SHP77 (cell line): ENCODE measurements at regions not wholly inside any gene's neighbourhood (a gene's known extent, or its start where the extent isn't known, plus 50 kb on each side); places are given as distances from the start of the nearest gene placed in this dataset.
"Not testable (repeated sequence)": the region's sequence is repeated elsewhere in the genome, so short reads cannot be mapped to it uniquely, and the experiment has no call there.

Experiments used
- DNase-seq, 2 experiments: peaks; one replicate each; lab custom pipeline; 2025; lab: John Stamatoyannopoulos, UW

- no peak for DNase-seq
Observed at GRCh38 chr1:43108080-43108479, 64.0 kb downstream of the EBNA1BP2 start.

DNA sequence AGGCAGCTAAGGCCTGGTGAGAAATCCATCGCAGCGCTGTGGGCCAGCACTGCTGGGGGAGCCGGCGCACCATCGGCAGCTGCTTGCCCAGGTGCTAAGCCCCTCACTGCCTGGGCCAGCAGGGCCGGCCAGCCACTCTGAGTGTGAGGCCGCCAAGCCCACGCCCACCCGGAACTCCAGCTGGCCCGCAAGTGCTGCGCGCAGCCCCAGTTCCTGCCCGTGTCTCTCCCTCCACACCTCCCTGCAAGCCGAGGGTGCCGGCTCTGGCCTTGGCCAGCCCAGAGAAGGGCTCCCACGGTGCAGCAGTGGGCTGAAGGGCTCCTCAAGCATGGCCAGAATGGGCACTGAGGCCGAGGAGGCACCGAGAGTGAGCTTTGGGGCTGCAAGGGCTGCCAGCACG is 64.4 kb downstream of the EBNA1BP2 start:
- DNase-seq: no peak

DNA sequence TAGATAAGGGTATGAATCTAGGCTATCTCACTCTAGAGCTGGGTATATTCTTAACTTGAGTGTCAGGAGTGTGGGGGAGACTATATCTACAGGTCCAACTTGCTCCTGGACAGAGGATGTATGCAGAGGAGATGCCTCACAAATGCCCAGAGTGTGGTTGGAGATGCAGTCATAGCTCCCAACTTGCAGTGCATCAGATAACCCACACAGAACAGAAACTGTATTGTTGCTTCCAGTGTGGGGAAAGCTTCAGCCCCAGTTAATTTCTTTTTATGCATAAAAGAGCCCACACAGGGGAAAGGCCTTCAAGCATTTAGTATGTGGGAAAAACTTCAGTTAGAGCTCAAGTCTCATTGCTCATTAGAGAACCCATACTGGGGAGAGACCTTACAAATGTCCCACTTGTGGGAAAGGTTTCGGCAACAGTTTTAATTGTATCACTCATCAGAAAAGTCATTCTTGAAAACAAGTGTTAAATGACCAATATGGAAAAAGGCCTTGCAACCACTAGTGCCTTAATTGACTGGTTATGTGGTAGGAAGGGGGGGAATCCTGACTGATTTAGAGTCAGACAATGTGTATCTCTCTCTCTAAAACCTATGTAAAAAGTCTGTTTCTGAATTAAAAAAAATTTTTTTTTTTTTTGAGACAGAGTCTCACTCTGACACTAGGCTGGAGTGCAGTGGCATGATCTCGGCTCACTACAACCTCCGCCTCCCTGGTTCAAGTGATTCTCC is 67.9 kb downstream of the EBNA1BP2 start:
- DNase-seq: no peak

DNA sequence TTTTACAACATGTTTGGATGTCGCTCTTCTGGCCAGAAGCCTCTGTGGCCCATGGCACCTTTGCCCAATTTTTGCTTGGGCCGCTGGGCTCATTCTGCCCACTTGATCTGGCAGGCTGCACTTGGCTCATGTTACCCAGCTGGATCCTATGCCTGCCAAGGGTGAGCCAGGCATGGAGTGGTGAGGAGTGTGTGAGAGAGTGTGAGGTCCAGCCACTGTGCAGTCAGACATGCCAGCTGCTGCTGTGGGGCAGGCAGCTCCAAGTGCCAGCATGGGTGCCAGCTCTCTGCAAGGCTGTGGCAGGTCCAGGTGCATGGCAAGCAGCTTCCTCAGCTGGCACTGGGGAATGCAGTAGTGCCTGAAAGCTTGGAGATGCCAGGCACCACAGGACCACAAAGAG is 71.0 kb downstream of the EBNA1BP2 start:
- no peak for DNase-seq

DNA sequence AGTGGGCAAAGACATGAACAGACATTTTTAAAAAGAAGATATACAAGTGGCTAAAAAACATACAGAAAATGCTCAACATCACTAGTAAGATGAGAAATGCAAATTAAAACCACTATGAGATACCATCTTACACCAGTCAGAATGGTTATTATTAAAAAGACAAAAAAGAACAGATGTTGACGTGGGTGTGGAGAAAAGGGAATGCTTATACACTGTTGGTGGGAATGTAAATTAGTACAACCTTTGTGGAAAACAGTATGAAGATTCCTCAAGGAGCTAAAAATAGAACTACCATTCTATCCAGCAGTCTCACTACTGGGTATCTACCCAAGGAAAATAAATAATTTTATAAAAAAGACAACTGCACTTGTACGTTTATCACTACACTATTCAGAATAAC is 73.9 kb downstream of the EBNA1BP2 start:
- DNase-seq: no peak

- DNase-seq: not testable (repeated sequence)
Observed at GRCh38 chr1:43096528-43096927, 75.6 kb downstream of the EBNA1BP2 start.

DNA sequence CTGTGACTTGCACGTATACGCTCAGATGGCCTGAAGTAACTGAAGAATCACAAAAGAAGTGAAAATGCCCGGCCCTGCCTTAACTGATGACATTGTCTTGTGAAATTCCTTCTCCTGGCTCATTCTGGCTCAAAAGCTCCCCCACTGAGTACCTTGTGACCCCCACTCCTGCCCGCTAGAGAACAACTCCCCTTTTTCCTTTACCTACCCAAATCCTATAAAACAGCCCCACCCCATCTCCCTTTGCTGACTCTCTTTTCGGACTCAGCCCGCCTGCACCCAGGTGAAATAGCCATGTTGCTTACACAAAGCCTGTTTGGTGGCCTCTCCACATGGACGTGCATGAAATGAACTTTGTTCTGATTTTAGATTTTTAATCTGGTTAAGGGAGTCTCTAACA is 81.3 kb downstream of the EBNA1BP2 start:
- DNase-seq: not testable (repeated sequence)

GRCh38 chr1:43090157-43090556 is 81.9 kb downstream of the EBNA1BP2 start:
- DNase-seq: not testable (repeated sequence)

DNA sequence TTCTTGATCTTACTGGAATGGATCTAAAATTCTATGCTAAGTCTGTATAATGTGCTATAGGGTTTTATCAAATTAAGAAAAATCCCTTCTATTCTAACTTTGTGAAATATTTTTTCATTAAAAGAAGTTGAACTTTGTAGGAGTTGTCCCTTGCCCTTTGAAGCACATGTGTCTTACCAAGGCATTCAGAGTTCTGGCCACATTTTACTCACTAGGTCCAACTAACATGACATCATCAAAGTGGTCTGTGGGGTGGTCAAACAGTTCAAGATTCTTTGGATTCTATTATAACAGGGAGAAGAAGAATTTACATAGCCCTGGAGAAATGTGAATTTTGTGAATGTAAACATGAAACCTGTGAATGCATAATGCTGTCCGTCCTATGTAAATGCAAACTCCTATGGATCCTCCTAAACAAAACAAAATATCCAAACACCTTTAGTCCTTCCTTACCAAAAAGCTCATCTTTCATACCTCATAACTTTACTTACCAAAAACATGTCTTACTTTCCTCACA is 88.7 kb downstream of the EBNA1BP2 start:
- DNase-seq: no peak

DNA sequence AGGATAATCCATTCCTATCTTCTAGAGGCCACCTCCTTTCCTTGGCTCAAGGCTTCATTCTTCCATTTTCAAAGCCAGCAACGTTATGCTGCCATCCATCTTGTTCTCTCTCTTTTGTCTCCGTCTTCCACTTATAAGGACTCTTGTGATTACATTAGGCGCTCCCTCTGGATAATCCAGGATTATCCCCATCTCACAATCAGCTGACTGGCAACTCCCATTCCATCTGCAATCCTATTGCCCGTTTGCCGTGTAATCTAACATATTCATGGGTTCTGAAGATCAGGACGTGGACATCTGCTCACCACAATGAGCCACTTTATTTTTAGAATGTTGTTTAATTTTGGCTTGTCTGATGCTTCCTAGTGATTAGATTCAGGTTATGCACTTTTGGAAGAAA is 89.3 kb downstream of the EBNA1BP2 start:
- no peak for DNase-seq

- DNase-seq: no peak
Observed at GRCh38 chr1:43077273-43077672, 94.8 kb downstream of the EBNA1BP2 start.

- no peak for DNase-seq
Observed at GRCh38 chr1:43074709-43075108, 97.4 kb downstream of the EBNA1BP2 start.

- peak; percentile 15 to 23 for DNase-seq
Observed at GRCh38 chr1:43074244-43074643, 97.8 kb downstream of the EBNA1BP2 start.

- DNase-seq: peak; percentile 41 to 65
Observed at GRCh38 chr1:43073490-43074230, 98.4 kb downstream of the EBNA1BP2 start.

DNA sequence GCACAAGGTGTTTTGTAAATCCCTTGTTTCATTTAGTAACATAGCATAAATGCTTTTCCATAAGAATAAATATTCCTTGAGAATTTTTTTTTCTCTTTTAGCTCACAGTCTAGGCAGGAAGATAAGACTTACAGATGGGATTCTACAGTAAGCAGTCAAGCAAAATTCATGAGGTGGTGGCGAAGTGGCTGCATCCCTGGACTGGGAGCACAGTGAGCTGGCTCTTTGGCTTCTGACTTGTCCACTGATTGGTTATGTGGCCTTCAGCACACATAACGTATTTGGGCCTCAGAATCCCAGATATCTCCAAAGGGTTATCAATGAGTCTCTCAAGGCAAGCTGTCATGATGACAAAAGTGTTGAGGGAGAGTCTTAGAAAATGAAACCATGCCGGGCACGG is 99.8 kb downstream of the EBNA1BP2 start:
- no peak for DNase-seq

GRCh38 chr1:43071241-43071640 is 100.8 kb downstream of the EBNA1BP2 start:
- DNase-seq: no peak

- no peak for DNase-seq
Observed at GRCh38 chr1:43069461-43070050, 102.5 kb downstream of the EBNA1BP2 start.

DNA sequence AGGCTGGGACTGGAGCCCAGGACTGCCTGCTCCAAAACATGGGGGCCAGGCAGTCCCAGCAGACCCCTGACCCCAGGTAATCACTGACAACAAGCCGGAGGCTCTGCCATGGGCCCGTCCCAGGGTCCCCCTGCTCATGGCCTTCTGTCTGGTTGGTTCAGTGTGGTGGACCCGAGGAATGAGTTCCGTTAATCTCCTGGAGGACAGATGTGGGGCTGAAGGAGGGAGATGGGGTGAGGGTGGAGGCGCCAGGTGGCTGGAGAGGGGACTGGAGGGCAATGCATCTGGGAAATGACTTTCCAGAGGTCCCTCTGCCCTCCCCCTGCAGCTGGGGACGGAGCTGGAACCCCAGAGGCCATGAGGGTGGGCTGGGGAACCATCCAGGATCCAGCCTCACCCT is 103.2 kb downstream of the EBNA1BP2 start:
- no peak for DNase-seq

GRCh38 chr1:43067977-43068751 is 103.9 kb downstream of the EBNA1BP2 start:
- no peak for DNase-seq

- DNase-seq: no peak
Observed at GRCh38 chr1:43067233-43067745, 104.8 kb downstream of the EBNA1BP2 start.

- DNase-seq: no peak
Observed at GRCh38 chr1:43066578-43066977, 105.5 kb downstream of the EBNA1BP2 start.
